ENCODE measurements at regions not wholly inside any gene's neighbourhood (a gene's known extent, or its start where the extent isn't known, plus 50 kb on each side); places are given as distances from the start of the nearest gene placed in this dataset.

DNA sequence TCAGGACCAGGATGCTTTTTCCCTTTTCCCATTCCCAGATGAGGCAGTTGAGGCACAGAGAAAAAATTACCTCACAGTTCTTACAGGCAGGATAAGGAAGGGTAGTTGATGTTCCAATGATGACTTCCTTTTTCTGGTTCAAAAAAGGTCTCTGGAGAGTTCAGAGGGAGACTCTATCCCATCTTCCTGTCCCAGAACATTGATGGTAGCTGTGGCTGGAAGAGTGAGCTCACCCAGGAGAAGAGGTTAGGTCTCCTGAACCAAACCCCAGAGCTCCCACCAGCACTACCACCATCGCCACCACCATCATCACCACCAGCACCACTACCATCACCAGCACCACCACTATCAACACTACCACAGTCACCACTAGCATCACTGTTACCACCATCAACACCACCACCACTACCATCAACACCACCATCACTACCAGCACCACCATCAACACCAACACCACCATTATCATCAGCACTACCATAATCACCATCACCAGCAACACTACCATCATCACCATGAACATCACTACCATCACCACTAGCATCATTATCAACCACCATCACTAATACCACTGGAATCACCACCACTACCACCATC is 105.5 kb upstream of the RUNX3 start:
- DNase-seq (ENCODE audit: low spot score): no peak

DNA sequence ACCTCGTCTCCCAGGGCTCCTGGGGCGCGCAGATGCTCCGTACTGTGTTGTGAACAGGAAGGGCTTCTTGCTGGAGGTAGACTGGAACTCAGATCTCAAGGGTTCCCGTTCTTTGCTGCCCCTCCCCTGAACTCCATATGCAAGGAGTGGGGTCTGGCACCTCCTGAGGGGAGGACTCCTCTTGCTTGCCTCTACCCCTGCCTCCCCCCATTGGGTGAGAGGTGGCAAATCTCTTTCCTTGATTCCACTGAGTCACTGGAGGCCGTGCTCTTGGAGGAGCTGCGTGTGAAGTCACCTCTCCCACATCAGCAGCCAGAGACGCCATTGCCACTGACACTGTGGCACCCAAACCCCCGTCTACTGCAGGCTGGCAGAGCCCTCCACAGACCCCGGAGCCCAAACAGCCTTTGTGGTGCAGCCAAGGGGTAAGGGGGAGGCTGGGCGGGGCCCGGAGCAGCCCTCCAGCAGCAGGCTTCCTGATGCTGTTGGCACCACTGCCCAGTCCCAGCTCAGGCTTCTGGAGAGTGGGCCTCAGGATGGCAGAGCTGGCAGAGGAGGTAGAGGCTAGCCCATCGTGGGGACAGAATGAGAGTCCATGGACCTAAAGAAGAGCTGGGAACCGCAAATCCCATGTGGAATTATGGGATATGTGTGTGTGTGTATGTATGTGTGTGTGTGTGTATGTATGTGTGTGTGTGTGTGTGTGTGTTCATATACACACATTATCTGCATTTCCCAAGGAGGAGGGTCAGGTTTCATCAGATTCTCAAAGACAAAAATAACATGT is 104.9 kb upstream of the RUNX3 start:
- no peak for DNase-seq (ENCODE audit: low spot score)

DNA sequence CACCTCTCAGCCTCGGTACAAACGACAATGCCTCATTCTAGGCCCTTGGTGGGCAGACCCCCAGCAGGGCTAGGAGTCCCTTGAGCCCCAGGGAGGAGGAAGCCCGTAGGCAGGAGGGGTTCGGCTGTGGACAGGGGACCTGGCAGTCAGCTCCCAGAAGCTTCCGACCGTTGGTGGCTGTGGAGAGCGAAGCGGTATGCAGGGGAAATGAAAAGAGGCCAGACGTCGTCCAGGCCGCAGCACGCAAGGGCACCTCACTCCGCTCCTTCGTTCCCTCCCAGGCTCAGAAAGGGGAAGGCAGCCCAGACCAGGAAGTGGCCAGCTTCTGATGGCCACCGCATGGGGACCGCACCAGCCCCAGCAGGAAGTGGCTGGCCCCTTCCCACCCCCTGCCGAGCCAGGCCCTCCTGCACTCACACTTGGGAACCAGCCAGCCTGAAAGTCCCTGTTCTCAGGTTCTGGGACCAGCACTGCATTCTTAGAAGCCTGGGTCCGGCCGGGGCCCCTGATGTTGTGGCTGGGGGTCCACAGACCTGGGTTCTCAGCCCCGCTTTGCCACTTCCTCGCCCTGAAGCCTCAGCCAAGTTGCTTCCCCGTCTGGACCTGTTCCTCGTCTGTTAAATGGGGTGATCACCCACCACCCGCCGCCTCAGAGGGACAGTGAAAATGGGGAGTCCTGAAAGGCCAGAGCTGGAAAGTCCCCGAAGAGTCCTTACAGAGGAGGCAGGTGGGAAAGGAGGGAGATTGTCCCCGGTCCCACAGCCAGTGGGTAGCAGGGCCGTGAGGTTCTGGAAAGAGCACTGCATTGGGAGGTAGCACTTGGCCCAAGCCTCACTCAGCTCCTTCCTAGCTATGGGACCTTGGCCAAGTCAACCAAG is 104.0 kb upstream of the RUNX3 start:
- no peak for DNase-seq (ENCODE audit: low spot score)

DNA sequence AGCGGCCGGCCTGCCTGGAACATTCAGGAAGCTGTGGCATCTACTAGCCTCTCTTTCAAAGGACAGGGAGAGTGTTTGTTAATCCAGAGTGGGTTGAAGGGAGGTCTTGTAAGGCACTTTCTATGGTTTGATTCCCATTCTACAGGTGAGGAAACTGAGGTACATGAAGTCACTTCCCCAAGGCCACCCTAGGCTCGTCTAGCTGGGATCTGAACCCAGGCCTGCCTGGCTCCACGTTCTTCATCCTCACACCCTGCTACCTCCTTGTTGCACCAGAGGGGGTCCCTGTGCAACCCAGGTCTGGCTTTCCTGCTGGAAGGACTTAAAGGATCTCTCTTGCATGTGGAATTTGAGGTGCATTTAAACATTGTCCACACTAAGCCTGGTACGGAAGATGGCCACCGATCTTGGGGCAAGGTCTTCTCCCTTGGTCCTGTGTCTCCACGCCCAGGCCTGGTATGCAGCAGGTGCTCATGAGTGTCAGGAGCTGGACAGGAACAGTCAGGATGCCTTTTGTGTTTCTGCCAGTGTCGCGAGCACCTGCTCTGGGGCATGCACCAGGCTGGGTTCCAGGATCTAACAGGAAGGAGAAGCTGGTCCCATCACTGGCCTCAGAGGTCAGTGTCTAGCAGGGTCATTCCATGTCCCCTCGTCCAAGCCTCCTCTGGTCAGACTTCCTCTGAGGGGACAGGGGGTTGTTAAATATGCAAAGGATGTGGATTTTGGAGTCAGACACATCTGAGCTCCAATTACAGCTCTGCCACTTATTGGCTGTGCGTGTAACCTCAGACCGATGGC is 103.2 kb upstream of the RUNX3 start:
- DNase-seq (ENCODE audit: low spot score): no peak

DNA sequence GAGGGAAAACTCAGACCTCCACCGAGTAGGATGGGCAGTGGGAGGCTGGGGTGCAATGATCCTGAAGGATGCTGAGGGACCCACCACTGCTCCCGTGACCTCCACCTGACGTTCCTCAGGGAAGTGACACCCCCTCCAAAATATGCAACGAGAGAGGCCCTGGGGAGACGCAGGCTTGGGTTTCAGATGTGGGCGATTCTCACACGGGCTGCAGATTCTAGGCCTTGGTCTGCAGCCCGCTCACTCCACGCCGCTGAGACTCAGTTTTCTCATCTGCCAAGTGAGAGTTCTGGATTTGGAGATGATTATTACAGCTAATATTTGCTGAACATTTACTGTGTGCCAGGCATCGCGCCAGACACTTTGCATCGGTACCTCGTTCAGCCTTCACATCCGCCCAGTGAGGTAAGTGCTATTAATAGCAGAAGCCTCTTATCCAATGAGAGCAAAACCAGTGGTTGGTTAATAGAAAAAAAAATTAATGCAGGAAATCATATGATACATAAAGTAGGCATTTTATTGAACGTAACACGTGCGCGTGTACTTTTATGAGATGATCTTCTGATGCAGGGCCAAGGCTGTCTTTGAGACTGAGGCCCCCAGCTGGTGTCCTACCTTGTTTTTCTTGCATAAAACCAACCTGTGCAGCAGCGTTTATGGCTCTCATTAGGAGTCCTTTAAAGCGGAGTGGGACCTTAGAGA is 102.0 kb upstream of the RUNX3 start:
- peak; percentile 93 for DNase-seq (ENCODE audit: low spot score)

DNA sequence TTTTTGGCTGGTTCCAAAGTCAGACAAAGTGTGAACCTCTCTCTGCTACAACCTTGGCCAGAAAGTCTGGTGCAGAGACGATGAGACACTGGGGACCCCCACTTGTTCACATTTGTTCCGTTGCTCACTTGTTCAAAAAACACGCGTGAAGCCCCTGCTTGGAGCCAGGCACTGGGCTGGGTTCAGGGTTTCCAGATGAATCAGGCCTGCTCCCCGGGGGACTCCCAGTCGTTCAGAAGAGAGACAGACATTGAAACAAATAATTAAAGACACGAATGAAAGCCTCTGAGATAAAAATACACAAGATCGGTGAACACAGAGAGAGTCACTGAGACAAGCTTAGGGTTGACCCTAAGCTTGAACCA is 101.5 kb upstream of the RUNX3 start:
- peak; percentile 49 for DNase-seq (ENCODE audit: low spot score)

DNA sequence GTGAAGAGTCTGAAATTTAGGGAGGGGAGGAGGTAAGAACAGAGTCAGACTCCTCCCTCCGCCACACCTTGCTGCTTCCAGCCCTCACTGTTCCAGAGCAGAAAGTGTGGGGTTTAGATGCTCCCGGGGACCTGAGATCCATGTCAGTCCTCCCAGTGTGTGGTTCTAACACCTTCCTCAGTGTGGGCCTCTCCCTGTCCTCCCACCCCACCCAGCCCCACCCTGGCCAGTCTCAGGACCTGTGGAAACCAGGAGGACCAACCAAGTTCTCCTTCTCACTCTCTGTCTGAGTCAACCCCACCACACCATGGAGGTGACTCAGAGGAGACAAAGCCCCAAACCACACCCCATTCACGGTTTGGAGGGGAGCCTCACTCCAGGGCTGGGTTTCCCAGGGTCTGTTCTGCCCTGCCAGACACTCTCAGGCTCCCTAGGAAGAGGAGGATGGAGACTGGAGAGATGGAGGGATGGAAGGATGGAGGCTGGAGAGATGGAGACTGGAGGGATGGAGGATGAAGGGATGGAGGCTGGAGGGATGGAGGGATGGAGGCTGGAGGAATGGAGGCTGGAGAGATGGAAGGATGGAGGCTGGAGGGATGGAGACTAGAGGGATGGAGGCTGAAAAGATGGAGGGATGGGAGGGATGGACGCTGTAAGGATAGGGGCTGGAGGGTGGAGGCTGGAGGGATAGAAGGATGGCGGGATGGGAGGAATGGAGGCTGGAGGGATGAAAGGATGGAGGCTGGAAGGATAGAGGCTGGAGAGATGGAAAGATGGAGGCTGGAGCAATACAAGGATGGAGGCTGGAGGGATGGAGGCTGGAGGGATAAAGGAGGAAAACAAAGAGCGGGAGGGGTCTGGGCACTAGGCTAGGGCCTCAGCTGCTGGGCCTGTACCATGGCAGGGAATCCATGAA is 100.9 kb upstream of the RUNX3 start:
- peak; percentile 42 for DNase-seq (ENCODE audit: low spot score)

DNA sequence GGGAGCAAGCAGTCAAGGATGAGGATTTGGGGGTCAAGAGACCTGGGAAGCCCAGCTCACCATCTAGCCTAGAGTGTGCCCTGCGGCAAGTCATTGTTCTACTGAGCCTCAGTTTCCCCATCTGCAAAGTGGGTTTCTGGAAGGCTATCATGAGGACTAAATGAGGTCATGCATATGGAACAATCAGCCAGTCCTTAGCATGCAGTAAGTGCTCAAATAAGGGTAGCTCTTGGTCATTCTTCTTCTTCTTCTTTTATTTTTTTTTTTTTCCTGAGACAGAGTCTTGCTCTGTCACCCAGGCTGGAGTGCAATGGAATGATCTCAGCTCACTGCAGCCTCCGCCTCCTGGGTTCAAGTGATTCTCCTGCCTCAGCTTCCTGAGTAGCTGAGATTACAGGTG is 99.9 kb upstream of the RUNX3 start:
- no peak for DNase-seq (ENCODE audit: low spot score)

DNA sequence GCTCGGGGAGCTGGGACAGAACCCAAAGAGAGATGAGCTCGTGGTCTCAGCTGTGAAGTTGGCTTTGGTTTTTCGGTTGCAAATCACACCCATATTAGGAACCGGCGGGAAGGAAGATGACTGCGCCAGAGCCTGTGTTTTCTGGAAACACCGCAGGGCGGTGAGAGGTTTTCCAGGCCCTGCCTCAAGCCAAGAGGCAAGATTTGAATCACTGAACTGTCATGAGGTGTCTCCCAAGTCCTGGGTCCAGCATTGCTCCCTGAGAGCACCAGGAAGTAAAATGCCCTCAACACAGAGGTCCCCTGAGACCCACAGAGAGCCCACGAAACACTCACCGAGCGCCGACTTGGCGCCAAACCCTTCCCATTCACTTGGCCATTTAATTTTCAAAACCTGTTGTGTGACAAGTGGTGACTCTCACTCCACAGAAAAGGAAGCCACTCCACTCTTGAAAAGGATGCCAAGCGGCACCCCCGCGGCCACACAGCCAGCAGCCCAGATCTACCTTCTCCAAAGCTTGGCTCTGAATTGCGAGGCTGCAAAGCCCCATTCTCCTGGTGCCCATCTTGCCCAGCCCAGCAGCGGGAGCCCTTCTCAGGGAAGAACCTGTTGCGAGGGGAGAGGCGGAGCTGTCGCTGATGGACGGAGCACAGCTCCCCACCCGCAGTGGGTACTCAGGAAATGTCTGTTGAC is 99.0 kb upstream of the RUNX3 start:
- no peak for DNase-seq (ENCODE audit: low spot score)

DNA sequence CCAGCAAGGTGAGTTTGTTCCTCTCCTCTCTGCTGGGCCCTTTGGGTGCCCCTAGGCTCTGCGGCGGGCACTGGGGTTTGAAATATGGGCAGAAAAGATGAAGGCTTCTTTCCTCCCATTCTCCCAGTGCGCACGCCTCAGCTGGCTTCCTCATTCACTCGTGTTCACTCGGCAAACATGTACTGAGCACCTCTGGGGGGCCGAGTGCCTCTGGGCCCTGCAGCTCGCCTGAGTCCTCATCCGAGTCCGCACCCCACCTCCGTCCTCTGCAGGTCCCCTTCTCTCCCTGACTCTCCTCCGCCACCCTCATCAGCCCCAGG is 98.5 kb upstream of the RUNX3 start:
- DNase-seq (ENCODE audit: low spot score): no peak

DNA sequence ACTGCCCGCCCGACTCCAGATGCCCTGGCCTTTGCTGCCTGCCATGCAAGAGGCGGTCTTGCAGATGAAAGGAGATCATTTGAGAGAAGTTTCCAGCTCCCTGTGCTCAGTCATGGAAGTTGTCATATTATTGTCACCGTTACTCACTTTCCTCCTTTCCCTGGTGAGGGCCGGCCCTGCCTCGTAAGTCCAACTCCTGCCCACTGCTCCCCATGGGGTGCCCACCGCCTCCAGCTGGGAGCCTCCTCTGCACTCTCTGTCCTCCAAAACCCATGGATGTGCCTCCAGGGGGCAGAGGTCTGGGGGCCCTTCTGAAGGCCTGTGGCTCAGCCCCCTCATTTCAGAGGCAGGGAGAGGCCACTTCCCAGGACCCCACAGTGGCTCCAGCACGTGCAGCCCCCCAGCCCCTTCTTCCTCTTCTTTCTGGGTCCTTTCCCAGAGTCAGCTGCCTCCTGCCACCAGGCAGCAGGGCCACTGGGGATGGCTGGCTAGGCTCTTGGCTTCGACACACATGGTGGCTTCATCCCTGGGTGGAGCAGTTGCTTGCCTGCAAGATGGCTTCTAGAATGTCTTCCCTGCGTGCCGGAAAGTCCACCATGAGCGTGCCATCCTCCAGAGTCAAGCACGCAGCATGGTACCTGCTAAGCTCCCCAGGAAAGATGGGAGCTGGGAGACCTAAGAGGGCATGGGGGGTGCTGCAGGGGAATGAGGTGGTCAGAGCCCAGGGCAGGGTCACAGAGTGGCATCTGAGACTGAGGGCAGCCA is 97.9 kb upstream of the RUNX3 start:
- no peak for DNase-seq (ENCODE audit: low spot score)

DNA sequence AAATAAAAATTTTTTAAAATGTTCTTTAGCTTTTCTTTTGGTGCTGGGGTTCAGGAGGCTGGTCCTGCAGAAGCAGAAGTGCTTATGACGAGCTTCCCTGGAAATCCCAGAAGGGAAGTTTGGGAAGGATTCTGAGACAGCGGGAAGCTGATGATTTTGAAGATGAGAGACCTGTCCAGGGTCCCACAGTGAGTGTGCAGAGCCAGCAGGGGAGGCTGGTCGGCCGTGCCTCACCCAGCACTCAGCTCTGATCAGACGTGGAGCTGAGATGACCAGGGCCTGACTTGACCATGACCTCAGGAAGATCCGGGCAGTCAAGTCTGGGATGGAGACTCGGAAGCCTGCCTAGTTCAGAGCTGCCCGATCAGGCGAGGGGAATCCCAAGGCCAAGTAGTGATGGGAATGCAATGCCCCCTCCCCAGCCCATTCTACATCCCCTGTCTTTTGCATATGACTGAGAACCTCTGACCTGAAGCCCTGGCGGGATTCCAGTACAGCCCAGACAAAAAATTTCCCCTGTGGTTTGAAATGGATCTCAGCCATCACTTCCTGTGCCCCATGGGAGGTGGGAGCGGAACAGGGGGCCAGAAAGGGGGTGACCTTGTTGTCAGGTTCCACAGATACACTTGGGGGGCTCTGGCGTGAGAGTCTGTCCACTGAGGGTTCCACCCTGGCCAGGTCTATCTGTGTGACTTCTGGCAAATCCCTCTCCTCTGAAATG is 96.8 kb upstream of the RUNX3 start:
- no peak for DNase-seq (ENCODE audit: low spot score)

DNA sequence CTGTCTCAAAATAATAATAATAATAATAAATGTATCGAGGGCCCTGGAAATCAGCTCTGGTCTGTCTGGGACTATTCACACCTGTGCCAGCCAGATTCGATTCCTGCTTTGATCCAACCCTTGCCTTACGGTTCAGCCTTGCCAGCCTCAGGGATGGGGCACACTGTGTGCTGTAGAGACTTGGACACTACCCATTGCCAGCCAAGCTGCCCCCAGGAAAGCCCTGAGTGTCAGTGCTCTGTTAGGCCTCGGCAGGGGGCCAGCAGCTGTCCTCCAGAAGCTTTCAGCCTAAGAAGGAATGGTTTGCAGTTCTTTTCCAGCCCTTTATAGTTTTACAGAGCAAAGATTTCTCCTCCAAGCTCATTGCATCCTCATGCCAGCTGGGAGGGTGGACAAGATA is 96.2 kb upstream of the RUNX3 start:
- DNase-seq (ENCODE audit: low spot score): no peak

DNA sequence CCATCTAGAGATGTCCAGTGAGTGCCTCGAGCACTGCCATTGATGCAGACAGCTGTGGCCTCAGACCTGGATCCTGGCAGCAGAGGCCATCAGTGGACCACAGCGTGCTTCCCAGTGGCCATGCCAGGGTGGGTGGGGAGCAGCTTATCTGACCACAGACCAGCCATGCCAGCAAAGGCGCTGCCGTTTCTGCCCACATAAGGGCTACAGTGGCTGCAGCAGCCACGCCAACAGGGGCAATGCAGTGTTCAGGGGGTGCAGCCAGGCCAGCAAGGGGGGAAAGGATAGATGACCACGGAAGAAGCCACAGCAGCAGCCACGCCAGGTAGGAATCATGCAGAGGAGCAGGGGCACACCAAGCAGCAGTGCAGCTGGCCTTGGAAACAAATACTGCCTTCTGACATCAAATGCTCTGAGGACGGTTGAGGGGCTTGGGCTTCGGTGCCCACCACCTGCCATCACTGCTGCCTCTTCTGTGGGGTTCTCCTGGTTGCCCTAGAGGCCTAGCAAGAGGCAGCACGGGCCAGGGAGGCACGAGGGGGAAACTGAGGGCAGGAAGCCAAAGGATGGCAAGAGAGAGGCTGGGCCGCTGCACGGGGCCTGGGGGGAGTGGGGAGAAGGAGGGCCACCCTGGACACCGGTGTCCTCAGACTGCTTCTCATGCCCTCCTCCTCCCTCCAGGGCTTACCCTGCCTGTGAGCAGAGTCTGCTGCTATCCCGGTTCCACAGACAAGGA is 94.7 kb upstream of the RUNX3 start:
- DNase-seq (ENCODE audit: low spot score): no peak

DNA sequence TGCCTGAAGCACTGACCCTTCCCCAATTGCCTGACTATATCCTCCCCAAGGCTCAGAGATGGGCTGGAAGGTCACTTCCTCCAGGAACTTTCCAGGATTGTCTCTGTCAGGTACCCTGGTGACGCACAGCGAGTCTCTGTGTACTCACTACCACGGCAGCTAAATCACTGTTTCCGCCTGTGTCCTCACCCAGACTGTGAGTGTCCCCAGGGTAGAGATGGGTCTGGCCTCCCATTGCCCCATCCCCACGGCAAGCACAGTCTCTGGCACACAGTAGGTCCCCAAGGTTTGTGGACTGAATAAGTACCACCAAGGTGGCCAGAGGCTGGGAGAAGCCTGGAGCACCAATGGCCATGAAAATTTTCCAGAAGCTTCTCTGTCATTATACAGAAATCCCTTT is 93.8 kb upstream of the RUNX3 start:
- DNase-seq (ENCODE audit: low spot score): no peak

DNA sequence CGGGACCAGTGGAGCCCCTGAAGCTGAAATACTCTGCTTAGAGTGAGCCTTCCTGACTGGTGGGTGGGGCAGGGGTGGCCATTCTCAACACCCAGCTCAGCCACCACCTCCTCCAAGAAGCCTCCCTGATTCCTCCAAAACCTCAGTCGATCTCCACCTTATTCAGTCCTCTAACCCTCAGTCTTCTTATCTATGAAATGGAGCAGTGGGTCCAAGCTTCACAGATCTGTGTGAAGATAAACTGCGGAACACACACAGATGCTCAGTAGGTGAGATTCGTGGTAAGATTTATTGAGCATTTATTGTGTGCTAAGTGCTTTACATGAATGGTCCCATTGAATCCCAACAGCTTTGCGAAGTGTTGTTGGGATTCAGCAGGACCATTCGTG is 93.1 kb upstream of the RUNX3 start:
- no peak for DNase-seq (ENCODE audit: low spot score)

DNA sequence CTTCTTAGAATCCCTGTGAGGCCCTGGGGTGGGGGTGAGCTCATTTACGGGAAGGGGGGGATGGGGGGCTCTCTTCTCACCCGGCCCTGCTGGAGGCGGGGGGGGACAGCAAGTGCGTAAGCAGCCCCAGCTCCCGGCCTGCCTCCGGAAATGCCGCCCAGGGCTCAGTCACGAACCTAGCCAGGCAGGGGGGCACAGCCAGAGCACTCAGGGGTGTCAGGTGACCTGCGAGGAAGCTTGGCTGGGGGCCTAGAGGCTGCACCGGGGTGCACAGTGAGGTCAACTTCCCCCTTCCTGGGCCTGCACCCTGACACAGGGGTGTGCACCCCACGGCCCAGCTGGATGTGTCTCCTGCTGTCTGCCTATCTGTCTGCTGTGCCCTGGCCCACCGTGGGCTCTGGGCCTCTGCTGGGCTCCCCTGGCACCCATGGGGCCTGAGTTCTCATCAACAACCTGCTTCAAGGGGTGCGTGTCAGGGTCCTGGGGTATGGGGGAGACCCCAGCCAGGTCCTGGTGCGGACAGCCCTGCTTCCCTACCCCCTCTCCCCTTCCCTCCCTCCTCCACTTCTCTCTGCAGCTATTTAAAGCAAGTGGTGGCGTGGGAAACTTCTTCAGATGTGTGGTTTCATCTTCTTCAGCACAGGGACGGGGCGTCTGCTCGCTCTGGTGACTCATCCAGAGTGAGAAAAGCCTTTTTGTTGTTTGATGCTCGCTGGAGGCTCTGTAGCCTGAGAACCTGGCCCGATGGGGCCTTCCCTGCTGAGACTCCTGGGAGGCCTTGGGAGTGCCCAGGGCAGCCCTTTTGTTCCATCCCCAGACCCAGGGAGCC is 92.5 kb upstream of the RUNX3 start:
- DNase-seq (ENCODE audit: low spot score): peak; percentile 84

Measured in NAMALWA (cell line).